Brain microvascular endothelial cell (primary cell): ENCODE measurements at regions not wholly inside any gene's neighbourhood (a gene's known extent, or its start where the extent isn't known, plus 50 kb on each side); places are given as distances from the start of the nearest gene placed in this dataset.

Experiments
- DNase-seq: peaks from one replicate; pipeline ENCODE4 v3.0.0-alpha.2; 2020
- H3K27ac ChIP-seq: fragments of 250-450 bp; sonication (Bioruptor Pico); 2 replicates; pipeline ENCODE4 v1.5.1; 2020; ENCODE audit warnings: mild to moderate bottlenecking, moderate library complexity
- H3K27me3 ChIP-seq: fragments of 250-450 bp; sonication (Bioruptor Pico); replicated peaks from 2 replicates; pipeline ENCODE4 v1.5.1; 2020; ENCODE audit warnings: mild to moderate bottlenecking
- H3K36me3 ChIP-seq: fragments of 250-450 bp; sonication (Bioruptor Pico); replicated peaks from 2 replicates; pipeline ENCODE4 v1.5.1; 2020; ENCODE audit warnings: mild to moderate bottlenecking
- H3K4me3 ChIP-seq: 2 replicates; pipeline ENCODE4 v1.5.1; 2011; ENCODE audit warnings: low read depth, mild to moderate bottlenecking, control low read depth, low read length, moderate library complexity
- in situ Hi-C: cut with HindIII; loops from 2 replicates; pipeline ENCODE4 v1.10.0; 2017; ENCODE audit warnings: low sequenced_read_pairs, low pct_ligation_motif_present
- TF ChIP-seq, protein P1 (sequence below): IDR thresholded peaks from 2 replicates; pipeline ENCODE4 v1.5.1; 2011; ENCODE audit warnings: low read depth, mild to moderate bottlenecking, moderate library complexity, low read length, control low read depth, inconsistent platforms; ENCODE audit errors: missing control alignments

DNA sequence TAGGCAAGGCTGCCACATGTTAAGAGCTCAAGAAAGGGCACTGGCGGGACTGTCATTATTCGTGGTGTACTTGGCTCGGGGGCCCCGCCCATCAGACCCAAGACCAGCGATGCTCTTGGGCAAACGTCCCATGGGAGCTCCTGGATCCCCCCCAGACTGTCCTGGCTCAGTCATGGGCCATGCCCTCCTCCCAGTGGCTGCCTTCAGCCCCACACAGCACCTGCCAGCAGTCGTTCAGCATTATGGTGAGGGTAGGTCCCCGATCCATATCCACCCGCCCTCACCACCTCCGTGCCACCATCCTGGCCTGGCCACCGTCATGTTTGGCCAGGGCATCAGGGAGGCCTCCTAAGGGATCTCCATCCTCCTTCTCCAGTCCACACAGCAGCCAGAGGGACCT, 51.4 kb upstream of the IQSEC1 start:
- Histone ChIP-seq H3K36me3 (no peaks in the 10 kb centered on the region), H3K27me3 (no peaks in the 10 kb centered on the region), H3K27ac (no peak overlapping the region), H3K4me3 (no peak overlapping the region)
- in situ Hi-C loops, result no loop called here
- DNase-seq, result no peak
- TF ChIP-seq, protein P1, sequence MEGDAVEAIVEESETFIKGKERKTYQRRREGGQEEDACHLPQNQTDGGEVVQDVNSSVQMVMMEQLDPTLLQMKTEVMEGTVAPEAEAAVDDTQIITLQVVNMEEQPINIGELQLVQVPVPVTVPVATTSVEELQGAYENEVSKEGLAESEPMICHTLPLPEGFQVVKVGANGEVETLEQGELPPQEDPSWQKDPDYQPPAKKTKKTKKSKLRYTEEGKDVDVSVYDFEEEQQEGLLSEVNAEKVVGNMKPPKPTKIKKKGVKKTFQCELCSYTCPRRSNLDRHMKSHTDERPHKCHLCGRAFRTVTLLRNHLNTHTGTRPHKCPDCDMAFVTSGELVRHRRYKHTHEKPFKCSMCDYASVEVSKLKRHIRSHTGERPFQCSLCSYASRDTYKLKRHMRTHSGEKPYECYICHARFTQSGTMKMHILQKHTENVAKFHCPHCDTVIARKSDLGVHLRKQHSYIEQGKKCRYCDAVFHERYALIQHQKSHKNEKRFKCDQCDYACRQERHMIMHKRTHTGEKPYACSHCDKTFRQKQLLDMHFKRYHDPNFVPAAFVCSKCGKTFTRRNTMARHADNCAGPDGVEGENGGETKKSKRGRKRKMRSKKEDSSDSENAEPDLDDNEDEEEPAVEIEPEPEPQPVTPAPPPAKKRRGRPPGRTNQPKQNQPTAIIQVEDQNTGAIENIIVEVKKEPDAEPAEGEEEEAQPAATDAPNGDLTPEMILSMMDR, result no peak

DNA sequence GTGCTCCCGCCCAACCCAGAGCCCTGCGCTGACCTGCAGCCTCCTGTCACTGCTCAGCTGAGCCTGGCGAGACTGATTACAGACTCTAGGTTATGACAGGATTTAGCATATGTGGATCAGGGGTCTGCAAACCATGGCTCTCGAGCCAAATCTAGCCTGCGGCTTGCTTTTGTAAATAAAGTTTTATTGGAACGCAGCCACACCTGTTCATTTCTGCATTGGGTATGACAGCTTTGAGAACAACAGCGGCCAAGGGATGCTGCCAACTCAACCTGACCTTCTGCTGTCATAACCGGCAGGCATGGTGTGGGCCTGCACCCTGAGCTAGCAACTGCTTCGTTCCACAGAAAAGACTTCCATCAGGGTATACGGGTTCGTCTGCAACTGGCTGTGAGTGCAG, 50.5 kb upstream of the IQSEC1 start:
- H3K36me3 ChIP-seq, result no peaks in the 10 kb centered on the region
- in situ Hi-C loops, result no loop called here
- no peak overlapping the region for H3K27ac ChIP-seq
- TF ChIP-seq, protein P1, result no peak
- H3K27me3 ChIP-seq, result no peaks in the 10 kb centered on the region
- no peak for DNase-seq
- H3K4me3 ChIP-seq, result no peak overlapping the region

DNA sequence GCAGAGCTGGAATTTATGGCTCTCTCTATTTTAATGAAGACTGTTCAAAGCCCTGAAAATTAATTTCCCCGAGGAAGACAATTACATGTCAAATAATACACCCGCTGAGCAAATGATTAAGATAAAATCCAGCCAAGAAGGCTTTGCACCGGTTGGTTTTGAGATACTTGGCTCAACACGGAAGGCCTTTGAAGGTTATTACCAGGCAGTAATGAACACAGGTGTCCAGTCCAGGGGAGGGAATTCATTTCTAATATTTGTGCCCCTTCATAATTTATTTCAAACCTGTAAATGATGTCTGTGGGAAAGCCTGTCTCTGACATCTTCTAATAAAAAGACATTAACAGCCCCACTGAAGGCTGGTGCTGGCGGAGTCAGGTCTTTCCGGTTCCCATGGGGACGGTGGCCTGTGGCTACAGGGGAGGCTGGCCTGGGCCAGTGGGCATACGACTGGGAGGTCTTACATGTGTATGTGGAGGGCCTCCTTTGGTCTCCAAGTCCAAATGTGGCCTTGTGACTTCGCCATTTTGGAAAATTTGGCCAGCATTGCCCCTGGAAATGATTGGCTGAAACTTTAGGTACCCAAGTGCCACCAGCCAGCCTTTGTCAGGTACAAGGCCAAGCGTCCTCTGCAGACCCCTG, 49.9 kb upstream of the IQSEC1 start:
- Histone ChIP-seq H3K27me3 (no peaks in the 10 kb centered on the region), H3K4me3 (no peak overlapping the region), H3K27ac (no peak overlapping the region), H3K36me3 (no peaks in the 10 kb centered on the region)
- in situ Hi-C loops, result no loop called here
- DNase-seq, result no peak
- TF ChIP-seq, protein P1, result no peak
